Fibroblast of pulmonary artery (primary cell): ENCODE measurements at regions not wholly inside any gene's neighbourhood (a gene's known extent, or its start where the extent isn't known, plus 50 kb on each side); places are given as distances from the start of the nearest gene placed in this dataset.

Experiments used
- DNase-seq: peaks from one replicate; pipeline ENCODE4 v3.0.0-alpha.2; 2010; ENCODE audit warnings: low read depth
- H3K4me3 ChIP-seq: replicated peaks from 2 replicates; pipeline ENCODE4 v1.5.1; 2011; ENCODE audit warnings: low read depth, mild to moderate bottlenecking, control low read depth, low read length, moderate library complexity
- TF ChIP-seq, protein P1 (sequence below): IDR thresholded peaks from 2 replicates; pipeline ENCODE4 v1.5.1; 2011; ENCODE audit warnings: mild to moderate bottlenecking, control low read depth, low read length, inconsistent platforms; ENCODE audit errors: missing control alignments

DNA sequence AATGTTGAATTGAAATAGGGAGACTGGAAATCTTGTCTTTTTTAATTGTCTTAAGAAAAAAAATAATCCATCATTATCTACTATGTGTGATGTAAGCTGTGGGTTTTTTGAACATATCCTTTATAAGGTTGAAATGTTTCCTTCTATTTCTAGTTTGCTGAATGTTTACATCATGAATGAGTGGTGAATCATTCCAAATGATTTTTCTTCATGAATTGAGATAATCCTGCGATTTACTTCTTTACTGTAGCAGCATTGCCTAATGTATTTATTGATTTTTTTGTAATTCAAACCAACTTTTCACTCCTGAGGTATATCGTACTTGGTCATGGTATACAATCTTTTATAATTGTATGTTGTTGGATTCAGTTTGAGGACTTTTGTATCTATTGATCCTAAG lies 607.6 kb upstream of the PFKP start:
- no peak overlapping the region for H3K4me3 ChIP-seq
- TF ChIP-seq, protein P1, sequence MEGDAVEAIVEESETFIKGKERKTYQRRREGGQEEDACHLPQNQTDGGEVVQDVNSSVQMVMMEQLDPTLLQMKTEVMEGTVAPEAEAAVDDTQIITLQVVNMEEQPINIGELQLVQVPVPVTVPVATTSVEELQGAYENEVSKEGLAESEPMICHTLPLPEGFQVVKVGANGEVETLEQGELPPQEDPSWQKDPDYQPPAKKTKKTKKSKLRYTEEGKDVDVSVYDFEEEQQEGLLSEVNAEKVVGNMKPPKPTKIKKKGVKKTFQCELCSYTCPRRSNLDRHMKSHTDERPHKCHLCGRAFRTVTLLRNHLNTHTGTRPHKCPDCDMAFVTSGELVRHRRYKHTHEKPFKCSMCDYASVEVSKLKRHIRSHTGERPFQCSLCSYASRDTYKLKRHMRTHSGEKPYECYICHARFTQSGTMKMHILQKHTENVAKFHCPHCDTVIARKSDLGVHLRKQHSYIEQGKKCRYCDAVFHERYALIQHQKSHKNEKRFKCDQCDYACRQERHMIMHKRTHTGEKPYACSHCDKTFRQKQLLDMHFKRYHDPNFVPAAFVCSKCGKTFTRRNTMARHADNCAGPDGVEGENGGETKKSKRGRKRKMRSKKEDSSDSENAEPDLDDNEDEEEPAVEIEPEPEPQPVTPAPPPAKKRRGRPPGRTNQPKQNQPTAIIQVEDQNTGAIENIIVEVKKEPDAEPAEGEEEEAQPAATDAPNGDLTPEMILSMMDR: no peak
- DNase-seq: no peak

DNA sequence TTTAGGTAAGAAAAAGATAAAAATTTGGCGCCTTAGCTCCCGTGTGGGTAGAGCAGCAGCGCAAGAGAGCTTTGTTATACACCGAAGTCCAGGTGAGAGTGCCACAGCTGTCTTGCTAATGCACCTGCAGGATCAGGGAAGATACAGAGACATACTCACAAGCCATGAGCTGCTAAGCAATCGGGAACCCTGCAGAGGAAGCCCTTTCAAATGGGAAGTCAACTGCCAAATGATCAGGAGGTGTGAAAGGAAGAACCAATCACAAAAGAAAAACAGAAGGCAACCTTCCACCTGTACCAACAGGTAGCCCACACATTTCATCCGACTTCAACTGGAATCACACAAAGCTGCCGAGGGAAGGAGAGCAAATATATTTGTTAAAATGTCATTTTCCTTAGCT lies 610.5 kb upstream of the PFKP start:
- no peak for DNase-seq
- TF ChIP-seq, protein P1: no peak
- H3K4me3 ChIP-seq: no peak overlapping the region

DNA sequence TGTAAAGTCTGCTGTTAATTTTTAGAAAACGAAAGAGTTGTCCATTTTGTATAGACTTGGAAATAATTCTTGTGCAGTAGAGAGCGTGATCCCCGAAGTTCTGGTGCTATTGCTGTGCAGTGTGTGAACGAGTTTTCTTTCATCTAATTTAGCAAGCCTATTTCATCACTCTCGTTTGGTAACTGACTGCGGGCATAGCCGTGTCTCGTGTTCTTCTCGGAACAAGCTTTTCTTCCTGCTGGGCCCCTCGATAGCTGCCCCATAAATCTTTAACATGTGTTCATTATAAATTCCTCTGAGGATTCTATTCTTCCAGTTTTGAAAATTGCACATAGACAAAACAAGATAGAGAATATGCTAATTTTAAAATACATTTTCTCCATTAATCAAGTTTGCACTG lies 622.0 kb upstream of the PFKP start:
- no peak overlapping the region for H3K4me3 ChIP-seq
- DNase-seq: no peak
- TF ChIP-seq, protein P1: no peak

DNA sequence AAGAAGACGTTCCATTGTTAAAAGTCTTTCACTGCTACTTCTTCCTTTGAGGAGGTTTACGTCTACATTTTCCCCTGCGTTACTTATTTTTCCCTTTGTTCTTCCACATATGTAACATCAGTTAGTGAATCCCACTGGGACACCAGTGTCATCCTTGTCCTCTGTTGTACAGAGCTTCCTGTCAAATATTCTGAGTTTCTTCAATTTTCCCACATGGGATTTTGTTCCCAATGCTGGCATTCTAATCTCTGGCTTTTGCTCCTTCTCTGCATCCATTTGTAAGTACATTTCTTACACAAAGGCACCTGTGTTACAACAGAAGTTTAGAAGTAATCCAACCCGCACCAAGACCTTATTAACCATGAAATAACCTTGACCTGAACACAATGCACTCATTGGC lies 627.4 kb upstream of the PFKP start:
- TF ChIP-seq, protein P1: no peak
- no peak overlapping the region for H3K4me3 ChIP-seq
- DNase-seq: no peak

DNA sequence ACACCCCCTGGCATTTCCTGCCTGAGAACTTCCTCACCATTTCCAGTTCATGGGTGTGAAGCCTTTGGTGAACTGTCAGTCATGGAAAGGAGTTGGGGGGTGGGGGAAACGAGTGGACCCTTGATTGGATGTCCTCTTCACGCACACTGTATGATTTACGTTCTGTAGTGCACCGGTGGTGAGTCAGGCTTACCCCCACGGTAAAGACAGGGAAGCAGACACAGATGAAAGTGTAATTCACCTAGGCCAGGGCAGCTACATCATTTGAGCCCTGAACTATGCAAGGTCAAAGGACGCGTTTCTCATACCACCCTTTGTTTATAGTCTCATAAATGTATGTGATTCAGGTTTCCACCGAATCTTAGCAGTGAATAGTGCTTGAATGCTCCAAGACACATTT lies 628.3 kb upstream of the PFKP start:
- no peak for DNase-seq
- TF ChIP-seq, protein P1: no peak
- no peak overlapping the region for H3K4me3 ChIP-seq

DNA sequence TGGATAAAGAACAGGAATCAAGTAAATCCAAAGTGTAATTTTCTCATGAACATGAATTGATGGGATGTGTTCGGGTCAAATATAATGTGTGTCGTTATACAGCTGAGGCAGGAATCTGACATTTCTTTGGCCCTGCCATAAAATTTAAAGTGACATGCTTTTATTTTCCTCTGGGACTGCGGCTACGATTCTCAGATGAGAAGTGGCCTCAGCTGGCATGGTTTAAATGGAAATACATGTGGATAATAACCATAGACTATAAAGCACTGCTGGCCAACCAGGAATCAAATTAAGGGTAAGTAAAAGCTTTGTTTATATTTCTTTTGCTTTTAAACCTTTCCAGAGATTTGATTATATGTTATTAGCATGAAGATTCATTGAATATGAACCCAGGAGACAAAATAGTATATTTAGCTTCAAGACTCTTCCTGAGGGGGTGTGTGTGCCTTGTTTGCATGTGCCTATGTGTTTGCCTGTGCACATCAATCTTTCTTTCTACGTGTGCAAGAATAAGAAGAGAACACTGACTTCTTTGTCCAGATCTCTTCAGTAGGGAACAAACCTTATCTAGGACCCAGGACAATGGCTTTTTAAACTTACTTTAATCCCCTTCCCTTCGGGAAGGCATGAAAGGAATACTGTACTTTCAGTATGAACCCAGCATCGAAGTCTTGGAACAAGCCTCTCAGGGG lies 629.0 kb upstream of the PFKP start:
- DNase-seq: no peak
- H3K4me3 ChIP-seq: no peak overlapping the region
- TF ChIP-seq, protein P1: no peak

DNA sequence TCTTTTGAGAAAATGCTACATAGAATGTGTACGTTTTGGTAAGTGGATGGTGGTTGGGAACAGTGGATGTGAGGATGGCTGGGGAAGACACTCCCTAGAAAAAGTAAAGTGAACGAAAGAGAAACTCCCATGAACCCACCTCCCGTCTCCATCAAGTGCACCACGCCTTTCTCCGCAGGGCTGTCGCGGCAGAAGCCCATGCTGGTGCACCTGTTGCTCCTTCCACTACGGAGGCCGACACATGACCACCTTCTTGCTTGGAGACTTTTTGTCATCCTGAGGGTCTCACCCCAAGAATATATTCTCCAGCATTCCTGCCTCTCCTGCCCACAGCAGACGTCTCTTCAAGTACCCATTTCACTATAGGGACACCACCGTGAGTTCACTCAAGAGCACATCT lies 630.4 kb upstream of the PFKP start:
- no peak overlapping the region for H3K4me3 ChIP-seq
- TF ChIP-seq, protein P1: no peak
- no peak for DNase-seq
